Ovary (tissue), 7 donors: ENCODE measurements at regions not wholly inside any gene's neighbourhood (a gene's known extent, or its start where the extent isn't known, plus 50 kb on each side); places are given as distances from the start of the nearest gene placed in this dataset.

ENCODE experiments used
- DNase-seq, 5 donors: peaks; one replicate each; pipeline ENCODE4 v3.0.0-alpha.2; 2019 to 2020
- H3K27ac ChIP-seq, 2 donors: fragments of 200-600 bp; one replicate each; pipeline versions ENCODE4 v1.5.1 to v1.8.0; 2019 to 2022
- H3K27me3 ChIP-seq: fragments of 200-600 bp; one replicate; pipeline ENCODE4 v1.8.0; 2022
- H3K36me3 ChIP-seq: fragments of 200-600 bp; sonication (generic); one replicate; pipeline ENCODE4 v1.5.1; 2019
- H3K4me1 ChIP-seq: one replicate; pipeline ENCODE4 v1.8.1; 2013; ENCODE audit warnings: mild to moderate bottlenecking, moderate library complexity; ENCODE audit not compliant: insufficient read depth
- H3K4me3 ChIP-seq: fragments of 200-600 bp; sonication (generic); one replicate; pipeline ENCODE4 v1.5.1; 2017
- H3K9me3 ChIP-seq, 2 donors: fragments of 200-600 bp in 1 of 2; sonication (generic) in 1 of 2; one replicate each; pipeline versions ENCODE4 v1.5.1 to v1.8.1; 2013 to 2019; ENCODE audit warnings: mild to moderate bottlenecking in 1 of 2, moderate library complexity in 1 of 2
- CTCF ChIP-seq, 3 donors: fragments of 450-650 bp in 2 of 3; fragments of 200-600 bp in 1 of 3; IDR thresholded peaks; one replicate each; pipeline versions ENCODE4 v1.5.1 to v1.8.0; 2016 to 2022; ENCODE audit warnings: antibody characterized with exemption in 3 of 3, mild to moderate bottlenecking in 1 of 3
- EP300 ChIP-seq: sonication (generic); formaldehyde crosslinking; IDR thresholded peaks from one replicate; pipeline ENCODE4 v1.6.1; 2017; ENCODE audit warnings: antibody characterized with exemption
- POLR2A ChIP-seq: fragments of 450-650 bp; IDR thresholded peaks from one replicate; pipeline ENCODE4 v1.6.1; 2017; ENCODE audit warnings: antibody characterized with exemption, mild to moderate bottlenecking, moderate library complexity
- WGBS, 3 donors: extraction: QIAGEN DNeasy Blood & Tissue Kit in 1 of 3; methylation state at CpG; one replicate each; pipeline versions ENCODE4 v1.1.5 to v1.1.7; 2013 to 2017; 5-methylcytosine and 5-hydroxymethylcytosine counted together
- intact Hi-C, 4 donors: fragments of 100-400 bp; cut with DNase I; formaldehyde crosslinking; loops; one replicate each; pipeline versions ENCODE4 v1.11.0 to v1.15.1; 2022 to 2023
- donor health status: DM: no; HTN: no; CAD: no; lungs with moderate emphysema.
- donor health status: DM: no; HTN: no; CAD: no.
- donor health status: Bipolar disorder and iron deficiency.
- donor health status: DM: no; HTN: no; CAD: no.
- donor health status: DM: yes; HTN: yes; CAD: no.

DNA sequence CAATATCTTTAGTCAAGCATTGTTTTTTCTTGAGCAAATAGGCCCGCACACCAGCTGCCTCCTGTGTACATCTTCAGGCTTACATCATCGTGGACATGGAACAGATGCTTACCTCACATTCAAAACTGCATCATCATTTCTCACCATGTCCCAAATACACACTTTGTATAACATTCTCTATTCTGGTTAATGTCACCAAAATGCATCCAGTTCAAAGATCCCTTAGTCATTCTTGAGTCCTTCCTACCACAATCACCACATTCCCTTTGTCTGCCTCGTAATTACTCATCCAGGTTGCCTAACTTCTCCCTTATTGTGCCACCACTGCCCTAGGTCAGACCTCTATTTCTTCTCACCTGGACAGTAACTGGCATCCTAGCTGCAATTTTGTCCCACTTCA lies 373.7 kb upstream of the GALNT5 start:
- WGBS, 3 donors = 89 to 91% (median 89%) methylated on average over 3 of the region's 3 CpGs
- intact Hi-C loops = no loop called here
- no peak for DNase-seq
- Histone ChIP-seq H3K4me3 (no peak overlapping the region), H3K27ac (no peak overlapping the region), H3K9me3 (no peaks in the 10 kb centered on the region), H3K4me1 (no peaks in the 10 kb centered on the region), H3K36me3 (no peaks in the 10 kb centered on the region), H3K27me3 (no peaks in the 10 kb centered on the region)
- TF ChIP-seq EP300 (no peak), CTCF (IDR thresholded peaks at IDR 0.05) (no peak), POLR2A (no peak)

GRCh38 chr2:156884216-156884615 lies 373.3 kb upstream of the GALNT5 start:
- no peak for DNase-seq
- WGBS, 3 donors = 78 to 84% (median 82%) methylated on average over 3 of the region's 3 CpGs
- no peak overlapping the region for H3K27ac ChIP-seq
- H3K4me1 ChIP-seq = no peaks in the 10 kb centered on the region
- H3K9me3 ChIP-seq = no peaks in the 10 kb centered on the region
- no peaks in the 10 kb centered on the region for H3K27me3 ChIP-seq
- H3K36me3 ChIP-seq = no peaks in the 10 kb centered on the region
- no peak for TF ChIP-seq CTCF (IDR thresholded peaks at IDR 0.05)
- no peak overlapping the region for H3K4me3 ChIP-seq
- intact Hi-C loops = no loop called here

GRCh38 chr2:156890529-156891148 lies 366.9 kb upstream of the GALNT5 start:
- Histone ChIP-seq H3K4me3 (no peak overlapping the region), H3K27ac (no peak overlapping the region), H3K9me3 (no peaks in the 10 kb centered on the region), H3K36me3 (no peaks in the 10 kb centered on the region), H3K4me1 (no peaks in the 10 kb centered on the region), H3K27me3 (no peaks in the 10 kb centered on the region)
- intact Hi-C loops = no loop called here
- no peak for TF ChIP-seq POLR2A
- no peak for TF ChIP-seq CTCF (IDR thresholded peaks at IDR 0.05)
- no peak for TF ChIP-seq EP300
- 67 to 71% (median 70%) methylated on average over 5 of the region's 5 CpGs for WGBS, 3 donors
- DNase-seq = no peak

- H3K9me3 ChIP-seq = no peaks in the 10 kb centered on the region
- no peak for DNase-seq
- WGBS, 3 donors = 80 to 90% (median 87%) methylated on average over 1 of the region's 1 CpG
- no peak for TF ChIP-seq POLR2A
- TF ChIP-seq CTCF (IDR thresholded peaks at IDR 0.05) = no peak
- no peak for TF ChIP-seq EP300
- H3K27me3 ChIP-seq = no peaks in the 10 kb centered on the region
- H3K27ac ChIP-seq = no peak overlapping the region
- H3K36me3 ChIP-seq = no peaks in the 10 kb centered on the region
- intact Hi-C loops = no loop called here
- no peak overlapping the region for H3K4me3 ChIP-seq
- H3K4me1 ChIP-seq = no peaks in the 10 kb centered on the region
These were observed 365.9 kb upstream of the GALNT5 start for GRCh38 chr2:156891609-156892008.
